ENCODE measurements at regions not wholly inside any gene's neighbourhood (a gene's known extent, or its start where the extent isn't known, plus 50 kb on each side); places are given as distances from the start of the nearest gene placed in this dataset.
A peak's percentile ranks its signal among the peaks of the same experiment; 100 is the strongest.

DNA sequence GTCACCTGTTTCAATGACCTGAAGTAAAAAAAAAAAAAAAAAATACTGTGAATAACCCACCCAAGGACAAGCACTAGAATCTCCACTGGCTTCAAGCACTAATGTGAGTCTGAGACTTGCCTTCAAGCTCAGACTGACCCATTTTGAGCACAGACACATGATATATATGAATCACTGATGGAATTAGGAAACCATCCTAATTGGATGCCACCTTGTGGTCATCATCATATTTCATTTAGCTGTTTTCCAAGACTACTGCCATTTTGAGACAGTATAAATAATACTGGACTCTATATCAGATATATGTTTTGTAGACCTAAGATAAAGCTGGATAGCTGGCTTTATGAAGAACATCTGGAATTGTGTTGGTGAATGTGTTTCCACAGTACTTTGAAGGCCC is 1232.0 kb downstream of the KCNT2 start:
- no peaks in the 10 kb centered on the region for H3K9me3 ChIP-seq
- H3K4me1 ChIP-seq, result no peaks in the 10 kb centered on the region
- no peak for DNase-seq
- H3K27ac ChIP-seq, result no peak overlapping the region
- H3K4me3 ChIP-seq, result no peak overlapping the region
- TF ChIP-seq, protein P1, sequence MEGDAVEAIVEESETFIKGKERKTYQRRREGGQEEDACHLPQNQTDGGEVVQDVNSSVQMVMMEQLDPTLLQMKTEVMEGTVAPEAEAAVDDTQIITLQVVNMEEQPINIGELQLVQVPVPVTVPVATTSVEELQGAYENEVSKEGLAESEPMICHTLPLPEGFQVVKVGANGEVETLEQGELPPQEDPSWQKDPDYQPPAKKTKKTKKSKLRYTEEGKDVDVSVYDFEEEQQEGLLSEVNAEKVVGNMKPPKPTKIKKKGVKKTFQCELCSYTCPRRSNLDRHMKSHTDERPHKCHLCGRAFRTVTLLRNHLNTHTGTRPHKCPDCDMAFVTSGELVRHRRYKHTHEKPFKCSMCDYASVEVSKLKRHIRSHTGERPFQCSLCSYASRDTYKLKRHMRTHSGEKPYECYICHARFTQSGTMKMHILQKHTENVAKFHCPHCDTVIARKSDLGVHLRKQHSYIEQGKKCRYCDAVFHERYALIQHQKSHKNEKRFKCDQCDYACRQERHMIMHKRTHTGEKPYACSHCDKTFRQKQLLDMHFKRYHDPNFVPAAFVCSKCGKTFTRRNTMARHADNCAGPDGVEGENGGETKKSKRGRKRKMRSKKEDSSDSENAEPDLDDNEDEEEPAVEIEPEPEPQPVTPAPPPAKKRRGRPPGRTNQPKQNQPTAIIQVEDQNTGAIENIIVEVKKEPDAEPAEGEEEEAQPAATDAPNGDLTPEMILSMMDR (IDR thresholded peaks at IDR 0.05), result no peak
- no peaks in the 10 kb centered on the region for H3K36me3 ChIP-seq
- intact Hi-C loops (cut with DNase I), result no loop called here
- ATAC-seq, result no peak
- no peaks in the 10 kb centered on the region for H3K27me3 ChIP-seq (ENCODE audit: low read depth)

- ATAC-seq (no peak), DNase-seq (no peak)
- no peaks in the 10 kb centered on the region for H3K27me3 ChIP-seq (ENCODE audit: low read depth)
- TF ChIP-seq, protein P1 (IDR thresholded peaks at IDR 0.05), result no peak
- no peaks in the 10 kb centered on the region for H3K36me3 ChIP-seq
- intact Hi-C loops (cut with DNase I), result no loop called here
- H3K4me3 ChIP-seq, result no peak overlapping the region
- no peaks in the 10 kb centered on the region for H3K9me3 ChIP-seq
- H3K27ac ChIP-seq, result no peak overlapping the region
- H3K4me1 ChIP-seq, result no peaks in the 10 kb centered on the region
Measured at GRCh38 chr1:195373856-195374255, 1234.4 kb downstream of the KCNT2 start.

DNA sequence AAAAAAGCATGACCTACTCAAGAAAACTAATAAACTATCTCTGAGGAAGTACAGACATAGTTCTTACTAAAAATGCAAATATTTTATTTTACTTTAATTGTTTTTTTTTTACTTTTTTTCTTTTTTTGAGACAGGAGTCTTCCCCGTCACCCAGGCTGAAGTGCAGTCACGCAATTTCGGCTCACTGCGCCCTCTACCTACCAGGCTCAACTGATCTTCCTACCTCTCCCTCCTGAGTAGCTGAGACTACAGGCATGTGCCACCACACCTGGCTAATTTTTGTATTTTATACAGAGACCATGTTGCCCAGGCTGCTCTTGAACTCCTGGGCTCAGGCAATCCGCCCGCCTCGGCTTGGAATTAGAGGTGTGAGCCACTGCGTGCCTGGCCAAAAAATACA is 1263.1 kb downstream of the KCNT2 start:
- TF ChIP-seq, protein P1 (IDR thresholded peaks at IDR 0.05), result no peak
- DNase-seq, result peak; percentile 11
- ATAC-seq, result no peak
- no peak overlapping the region for H3K4me3 ChIP-seq
- no peaks in the 10 kb centered on the region for H3K9me3 ChIP-seq
- no peaks in the 10 kb centered on the region for H3K27me3 ChIP-seq (ENCODE audit: low read depth)
- H3K36me3 ChIP-seq, result no peaks in the 10 kb centered on the region
- no peaks in the 10 kb centered on the region for H3K4me1 ChIP-seq
- no peak overlapping the region for H3K27ac ChIP-seq
- intact Hi-C loops (cut with DNase I), result no loop called here

- Histone ChIP-seq H3K4me3 (no peak overlapping the region), H3K27ac (no peak overlapping the region), H3K27me3 (ENCODE audit: low read depth) (no peaks in the 10 kb centered on the region), H3K36me3 (no peaks in the 10 kb centered on the region), H3K9me3 (no peaks in the 10 kb centered on the region), H3K4me1 (no peaks in the 10 kb centered on the region)
- DNase-seq, result no peak
- no peak for ATAC-seq
- intact Hi-C loops (cut with DNase I), result no loop called here
- TF ChIP-seq, protein P1 (IDR thresholded peaks at IDR 0.05), result no peak
Measured at GRCh38 chr1:195337646-195338045, 1270.6 kb downstream of the KCNT2 start.

GRCh38 chr1:195336812-195337211 is 1271.4 kb downstream of the KCNT2 start:
- TF ChIP-seq, protein P1 (IDR thresholded peaks at IDR 0.05), result no peak
- Histone ChIP-seq H3K4me1 (no peaks in the 10 kb centered on the region), H3K27me3 (ENCODE audit: low read depth) (no peaks in the 10 kb centered on the region), H3K27ac (no peak overlapping the region), H3K36me3 (no peaks in the 10 kb centered on the region), H3K9me3 (no peaks in the 10 kb centered on the region), H3K4me3 (no peak overlapping the region)
- ATAC-seq, result no peak
- intact Hi-C loops (cut with DNase I), result no loop called here
- DNase-seq, result no peak

GRCh38 chr1:195335541-195335940 is 1272.7 kb downstream of the KCNT2 start:
- Histone ChIP-seq H3K27ac (no peak overlapping the region), H3K27me3 (ENCODE audit: low read depth) (no peaks in the 10 kb centered on the region), H3K9me3 (no peaks in the 10 kb centered on the region), H3K36me3 (no peaks in the 10 kb centered on the region), H3K4me3 (no peak overlapping the region), H3K4me1 (no peaks in the 10 kb centered on the region)
- DNase-seq (no peak), ATAC-seq (no peak)
- intact Hi-C loops (cut with DNase I), result no loop called here
- TF ChIP-seq, protein P1 (IDR thresholded peaks at IDR 0.05), result no peak
